SK-N-SH (cell line): ENCODE measurements at regions not wholly inside any gene's neighbourhood (a gene's known extent, or its start where the extent isn't known, plus 50 kb on each side); places are given as distances from the start of the nearest gene placed in this dataset.

Experiments
- CTCF ChIA-PET: fragments of 300-600, 350-600 bp; formaldehyde crosslinking; extraction: SDS; loops from one replicate; lab custom pipeline; 2021; lab: Yijun Ruan, JAX
- POLR2A ChIA-PET: fragments of 350-600 bp; sonication (Branson Sonifier 250); formaldehyde crosslinking; extraction: SDS; loops from one replicate; lab custom pipeline; 2020; ENCODE audit warnings: antibody characterized with exemption, inconsistent platforms; lab: Yijun Ruan, JAX
- DNase-seq: peaks from one replicate; pipeline ENCODE4 v3.0.0; 2012
- H2AFZ ChIP-seq: fragments of 200-600 bp; sonication (generic); 2 replicates; pipeline ENCODE4 v1.8.1; 2016; ENCODE audit warnings: antibody characterized with exemption, mild to moderate bottlenecking, low read depth
- H3F3A ChIP-seq: fragments of 200-600 bp; sonication (generic); replicated peaks from 2 replicates; pipeline ENCODE3; 2016; ENCODE audit warnings: antibody characterized with exemption, mild to moderate bottlenecking; ENCODE audit not compliant: insufficient read depth
- H3K27ac ChIP-seq, 2 experiments: fragments of 200-500 bp in 1 of 2; fragments of 200-600 bp in 1 of 2; sonication (Bioruptor generic) in 1 of 2; sonication (generic), shearing (Covaris generic) in 1 of 2; 2 replicates each; pipeline versions ENCODE4 v1.5.1 to v1.6.1; 2014 to 2016; ENCODE audit warnings: low read depth in 2 of 2, inconsistent platforms in 1 of 2, low read length in 1 of 2, mild to moderate bottlenecking in 1 of 2, mixed read lengths in 1 of 2
- H3K27me3 ChIP-seq: fragments of 200-600 bp; sonication (generic), shearing (Covaris generic); 2 replicates; pipeline ENCODE4 v1.6.1; 2016; ENCODE audit warnings: mixed run types; ENCODE audit not compliant: insufficient read depth
- H3K36me3 ChIP-seq, 2 experiments: fragments of 200-500 bp in 1 of 2; fragments of 200-600 bp in 1 of 2; sonication (Bioruptor generic) in 1 of 2; sonication (generic) in 1 of 2; replicated peaks in 1 of 2; 2 replicates each; pipeline versions ENCODE3 to v1.5.1; 2014 to 2016; ENCODE audit warnings: low read length in 1 of 2, mild to moderate bottlenecking in 1 of 2; ENCODE audit not compliant: insufficient read depth in 2 of 2, control insufficient read depth in 1 of 2
- H3K4me1 ChIP-seq, 2 experiments: fragments of 200-500 bp in 1 of 2; fragments of 200-600 bp in 1 of 2; sonication (Bioruptor generic) in 1 of 2; sonication (generic), shearing (Covaris generic) in 1 of 2; 2 replicates each; pipeline versions ENCODE4 v1.5.1 to v1.6.1; 2014 to 2016; ENCODE audit warnings: low read depth in 1 of 2, low read length in 1 of 2, mixed run types in 1 of 2; ENCODE audit not compliant: insufficient read depth in 2 of 2, control insufficient read depth in 1 of 2
- H3K4me2 ChIP-seq: fragments of 200-600 bp; sonication (generic), shearing (Covaris generic); 2 replicates; pipeline ENCODE4 v1.6.1; 2017; ENCODE audit warnings: mixed run types
- H3K4me3 ChIP-seq, 2 experiments: fragments of 200-500 bp in 1 of 2; fragments of 200-600 bp in 1 of 2; sonication (Bioruptor generic) in 1 of 2; sonication (generic), shearing (Covaris generic) in 1 of 2; 2 replicates each; pipeline versions ENCODE4 v1.5.1 to v1.8.1; 2014 to 2016; ENCODE audit warnings: low read depth in 2 of 2, inconsistent platforms in 1 of 2, low read length in 1 of 2, mild to moderate bottlenecking in 1 of 2, mixed read lengths in 1 of 2, moderate library complexity in 1 of 2
- H3K79me2 ChIP-seq: fragments of 200-600 bp; sonication (generic); 2 replicates; pipeline ENCODE4 v1.8.1; 2017; ENCODE audit warnings: mild to moderate bottlenecking; ENCODE audit not compliant: insufficient read depth
- H3K9ac ChIP-seq: fragments of 200-600 bp; sonication (generic); 2 replicates; pipeline ENCODE4 v1.6.1; 2017; ENCODE audit warnings: mixed run types
- H3K9me2 ChIP-seq: fragments of 200-600 bp; sonication (generic); 2 replicates; pipeline ENCODE4 v1.6.1; 2017; ENCODE audit warnings: mixed run types
- H3K9me3 ChIP-seq: fragments of 200-600 bp; sonication (generic); 2 replicates; pipeline ENCODE4 v1.6.1; 2017; ENCODE audit warnings: mixed run types, mild to moderate bottlenecking, moderate library complexity
- H4K20me1 ChIP-seq: fragments of 200-600 bp; sonication (generic); 2 replicates; pipeline ENCODE4 v1.6.1; 2017; ENCODE audit warnings: mild to moderate bottlenecking, mixed run types; ENCODE audit not compliant: insufficient read depth
- CTCF ChIP-seq: fragments of 200-600 bp; sonication (generic); IDR thresholded peaks from 2 replicates; pipeline ENCODE4 v1.6.1; 2017; ENCODE audit warnings: antibody characterized with exemption, mild to moderate bottlenecking, moderate library complexity
- ELF1 ChIP-seq: IDR thresholded peaks from 2 replicates; pipeline ENCODE4 v1.4.0; 2012
- GABPA ChIP-seq: IDR thresholded peaks from 2 replicates; pipeline ENCODE4 v1.4.0; 2012; ENCODE audit warnings: low read depth, mild to moderate bottlenecking
- MAX ChIP-seq: IDR thresholded peaks from 2 replicates; pipeline ENCODE4 v1.4.0; 2012; ENCODE audit warnings: low read depth
- NFIC ChIP-seq: IDR thresholded peaks from 2 replicates; pipeline ENCODE4 v1.4.0; 2012; ENCODE audit warnings: borderline replicate concordance
- POLR2AphosphoS5 ChIP-seq: IDR thresholded peaks from 2 replicates; pipeline ENCODE4 v1.6.1; 2012; ENCODE audit warnings: low read depth, low read length
- SIN3A ChIP-seq: IDR thresholded peaks from 2 replicates; pipeline ENCODE4 v1.6.1; 2012; ENCODE audit warnings: low read depth, mild to moderate bottlenecking, low read length, moderate library complexity, borderline replicate concordance
- TAF1 ChIP-seq: IDR thresholded peaks from 2 replicates; pipeline ENCODE4 v1.6.1; 2012; ENCODE audit warnings: low read depth, mild to moderate bottlenecking, low read length, moderate library complexity, borderline replicate concordance
- TCF12 ChIP-seq: IDR thresholded peaks from 2 replicates; pipeline ENCODE4 v1.4.0; 2012
- TEAD4 ChIP-seq: IDR thresholded peaks from 2 replicates; pipeline ENCODE4 v1.4.0; 2012; ENCODE audit warnings: mild to moderate bottlenecking, borderline replicate concordance; ENCODE audit not compliant: insufficient read depth
- WGBS: methylation state at CpG from one replicate; pipeline ENCODE4 v1.1.6; 2017; ENCODE audit warnings: low lambda C conversion rate; 5-methylcytosine and 5-hydroxymethylcytosine counted together
- TF ChIP-seq, protein P1 (sequence below): IDR thresholded peaks from 2 replicates; pipeline ENCODE4 v1.6.1; 2012; ENCODE audit warnings: mild to moderate bottlenecking, low read depth, low read length, moderate library complexity

DNA sequence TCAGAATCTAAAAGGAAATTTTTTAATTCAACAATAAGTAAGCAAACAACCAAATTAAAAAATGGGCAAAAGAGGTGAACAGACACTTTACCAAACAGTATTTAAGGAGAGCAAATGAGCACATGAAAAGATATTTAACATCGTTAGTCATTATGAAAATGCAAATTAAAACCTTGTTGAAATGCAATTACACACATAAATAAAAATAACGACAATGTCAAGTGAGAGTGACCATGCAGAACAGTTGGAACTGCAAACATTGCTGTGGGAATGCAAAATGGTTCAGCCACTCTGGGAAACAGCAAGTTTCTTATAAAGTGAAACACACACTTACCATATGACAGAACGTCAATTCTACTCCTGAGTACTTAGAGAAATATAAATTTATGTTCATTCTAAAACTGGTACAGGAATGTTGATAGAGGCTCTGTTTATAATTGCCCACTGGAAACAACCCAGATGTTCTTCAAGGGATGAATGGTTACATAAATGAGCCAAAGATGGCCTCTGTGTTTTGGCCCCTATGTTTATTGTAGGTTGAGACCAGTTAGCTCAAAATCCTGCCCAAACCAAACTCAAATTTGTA lies 678.1 kb downstream of the UQCRFS1 start:
- Histone ChIP-seq H3K4me3 (no peak overlapping the region), H2AFZ (no peak overlapping the region), H3K36me3 (no peaks in the 10 kb centered on the region), H3K9ac (no peak overlapping the region), H3F3A (no peaks in the 10 kb centered on the region), H4K20me1 (no peaks in the 10 kb centered on the region), H3K79me2 (no peaks in the 10 kb centered on the region), H3K27ac (no peak overlapping the region), H3K4me1 (no peaks in the 10 kb centered on the region), H3K9me2 (no peaks in the 10 kb centered on the region), H3K4me2 (no peak overlapping the region), H3K27me3 (no peaks in the 10 kb centered on the region), H3K9me3 (no peaks in the 10 kb centered on the region)
- 2% methylated on average over 3 of the region's 3 CpGs for whole genome bisulfite sequencing
- POLR2A ChIA-PET: no interaction called here
- CTCF ChIA-PET: no interaction called here
- DNase-seq: no peak
- no peak for TF ChIP-seq GABPA

DNA sequence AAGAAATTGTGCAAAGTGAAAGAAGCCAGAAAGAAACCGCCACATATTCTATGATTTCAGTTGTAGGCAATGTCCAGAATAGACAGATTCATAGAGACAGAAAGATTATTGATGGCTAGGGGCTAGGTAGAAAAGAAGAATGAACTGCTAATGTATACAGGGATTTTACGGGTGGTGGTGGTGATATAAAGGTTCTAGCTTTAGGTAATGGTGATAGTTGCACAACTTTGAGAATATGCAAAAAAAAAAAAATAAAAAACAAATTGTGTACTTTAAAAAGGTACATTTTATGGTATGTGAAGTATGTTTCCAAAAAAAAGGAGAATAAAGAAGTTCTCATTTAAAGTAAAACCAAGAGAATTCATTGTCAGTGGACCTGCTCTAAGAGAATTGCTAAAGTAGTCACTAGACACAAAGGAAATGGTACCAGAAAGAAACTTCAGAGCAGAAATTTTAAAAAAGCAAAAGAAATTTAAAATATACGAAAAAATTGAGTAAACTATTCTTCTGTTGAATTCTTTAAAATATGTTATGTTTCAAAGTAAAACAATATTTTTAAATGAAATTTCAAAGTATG lies 680.1 kb downstream of the UQCRFS1 start:
- 3% methylated on average over 3 of the region's 3 CpGs for WGBS
- H3K9me2 ChIP-seq: no peaks in the 10 kb centered on the region

GRCh38 chr19:28531979-28532378 lies 681.0 kb downstream of the UQCRFS1 start:
- no peak overlapping the region for H3K27ac ChIP-seq
- DNase-seq: no peak
- no peaks in the 10 kb centered on the region for H3K27me3 ChIP-seq
- no peak overlapping the region for H2AFZ ChIP-seq
- no peak overlapping the region for H3K4me2 ChIP-seq
- CTCF ChIA-PET: no interaction called here
- H3K9ac ChIP-seq: no peak overlapping the region
- no peaks in the 10 kb centered on the region for H3K79me2 ChIP-seq
- H3K36me3 ChIP-seq: no peaks in the 10 kb centered on the region
- H3K4me1 ChIP-seq: no peaks in the 10 kb centered on the region
- no peaks in the 10 kb centered on the region for H3K9me3 ChIP-seq
- no peak for TF ChIP-seq POLR2AphosphoS5
- no peak for TF ChIP-seq ELF1
- TF ChIP-seq, protein P1, sequence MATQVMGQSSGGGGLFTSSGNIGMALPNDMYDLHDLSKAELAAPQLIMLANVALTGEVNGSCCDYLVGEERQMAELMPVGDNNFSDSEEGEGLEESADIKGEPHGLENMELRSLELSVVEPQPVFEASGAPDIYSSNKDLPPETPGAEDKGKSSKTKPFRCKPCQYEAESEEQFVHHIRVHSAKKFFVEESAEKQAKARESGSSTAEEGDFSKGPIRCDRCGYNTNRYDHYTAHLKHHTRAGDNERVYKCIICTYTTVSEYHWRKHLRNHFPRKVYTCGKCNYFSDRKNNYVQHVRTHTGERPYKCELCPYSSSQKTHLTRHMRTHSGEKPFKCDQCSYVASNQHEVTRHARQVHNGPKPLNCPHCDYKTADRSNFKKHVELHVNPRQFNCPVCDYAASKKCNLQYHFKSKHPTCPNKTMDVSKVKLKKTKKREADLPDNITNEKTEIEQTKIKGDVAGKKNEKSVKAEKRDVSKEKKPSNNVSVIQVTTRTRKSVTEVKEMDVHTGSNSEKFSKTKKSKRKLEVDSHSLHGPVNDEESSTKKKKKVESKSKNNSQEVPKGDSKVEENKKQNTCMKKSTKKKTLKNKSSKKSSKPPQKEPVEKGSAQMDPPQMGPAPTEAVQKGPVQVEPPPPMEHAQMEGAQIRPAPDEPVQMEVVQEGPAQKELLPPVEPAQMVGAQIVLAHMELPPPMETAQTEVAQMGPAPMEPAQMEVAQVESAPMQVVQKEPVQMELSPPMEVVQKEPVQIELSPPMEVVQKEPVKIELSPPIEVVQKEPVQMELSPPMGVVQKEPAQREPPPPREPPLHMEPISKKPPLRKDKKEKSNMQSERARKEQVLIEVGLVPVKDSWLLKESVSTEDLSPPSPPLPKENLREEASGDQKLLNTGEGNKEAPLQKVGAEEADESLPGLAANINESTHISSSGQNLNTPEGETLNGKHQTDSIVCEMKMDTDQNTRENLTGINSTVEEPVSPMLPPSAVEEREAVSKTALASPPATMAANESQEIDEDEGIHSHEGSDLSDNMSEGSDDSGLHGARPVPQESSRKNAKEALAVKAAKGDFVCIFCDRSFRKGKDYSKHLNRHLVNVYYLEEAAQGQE: no peak
- TF ChIP-seq TCF12: no peak
- TF ChIP-seq NFIC: no peak
- TF ChIP-seq TEAD4: no peak
- 2% methylated on average over 1 of the region's 1 CpG for WGBS
- no peaks in the 10 kb centered on the region for H3K9me2 ChIP-seq
- POLR2A ChIA-PET: no interaction called here
- no peaks in the 10 kb centered on the region for H3F3A ChIP-seq
- no peaks in the 10 kb centered on the region for H4K20me1 ChIP-seq
- H3K4me3 ChIP-seq: no peak overlapping the region

More for the DNA sequence above, 680.1 kb downstream of the UQCRFS1 start:
- H3K9me3 ChIP-seq: no peaks in the 10 kb centered on the region
- H3K9ac ChIP-seq: no peak overlapping the region
- H3K4me1 ChIP-seq: no peaks in the 10 kb centered on the region
- H3K79me2 ChIP-seq: no peaks in the 10 kb centered on the region
- H3F3A ChIP-seq: no peaks in the 10 kb centered on the region
- H3K4me2 ChIP-seq: no peak overlapping the region
- no peaks in the 10 kb centered on the region for H4K20me1 ChIP-seq
- H3K36me3 ChIP-seq: no peaks in the 10 kb centered on the region
- H3K4me3 ChIP-seq: no peak overlapping the region
- TF ChIP-seq MAX (no peak), CTCF (no peak), SIN3A (no peak), TAF1 (no peak)
- ChIA-PET POLR2A (no interaction called here), CTCF (no interaction called here)
- H2AFZ ChIP-seq: no peak overlapping the region
- no peak for DNase-seq
- no peaks in the 10 kb centered on the region for H3K27me3 ChIP-seq
- no peak overlapping the region for H3K27ac ChIP-seq
